Cardiac fibroblast (primary cell): ENCODE measurements at regions not wholly inside any gene's neighbourhood (a gene's known extent, or its start where the extent isn't known, plus 50 kb on each side); places are given as distances from the start of the nearest gene placed in this dataset.

Experiments
- DNase-seq, 2 donors: peaks; one replicate each; pipeline versions ENCODE4 v3.0.0 to v3.0.0-alpha.2; 2010; ENCODE audit warnings: low read depth in 2 of 2
- H3K4me3 ChIP-seq, 2 donors: replicated peaks in 1 of 2; 1 replicate in 1 of 2; 2 replicates in 1 of 2; pipeline ENCODE4 v1.5.1; 2011; ENCODE audit warnings: low read depth in 2 of 2, low read length in 2 of 2, mild to moderate bottlenecking in 2 of 2, moderate library complexity in 1 of 2
- TF ChIP-seq, protein P1 (sequence below): IDR thresholded peaks from one replicate; pipeline ENCODE4 v1.5.1; 2011; ENCODE audit warnings: low read depth, mild to moderate bottlenecking, low read length, inconsistent platforms

DNA sequence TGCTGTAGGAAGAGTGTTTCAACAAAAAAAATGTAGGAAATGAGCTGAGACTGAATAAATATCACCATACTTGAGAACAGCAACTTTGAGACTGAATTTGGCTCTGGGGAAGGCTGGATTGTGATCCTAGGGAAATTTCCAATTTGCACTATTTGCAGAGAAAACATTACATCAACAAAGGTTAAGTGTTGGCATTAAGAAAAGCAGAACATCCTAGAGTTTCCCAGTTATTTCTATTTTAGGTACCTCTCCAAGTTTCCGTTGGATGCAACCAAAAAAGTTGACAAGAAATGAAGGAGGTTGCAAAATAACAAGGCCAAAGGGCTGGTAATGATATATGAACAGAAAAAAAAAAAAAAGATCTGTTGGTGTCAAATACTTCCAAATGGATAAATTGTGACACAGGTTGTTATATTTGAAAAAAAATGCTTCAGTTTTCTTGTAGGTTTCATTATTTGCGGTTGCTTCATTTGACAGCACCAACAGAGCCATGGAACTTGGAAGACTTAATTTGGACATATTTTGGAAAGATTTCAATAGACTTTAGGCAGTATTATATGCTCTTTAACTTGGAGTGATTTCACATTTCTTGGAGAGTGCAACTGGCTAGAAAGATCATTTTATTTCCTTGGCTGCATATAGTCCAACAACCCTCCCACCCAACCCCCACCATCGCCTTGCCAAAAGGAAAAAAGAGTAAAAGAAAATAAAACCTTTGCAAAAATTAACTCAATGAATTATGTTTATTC is 230.8 kb downstream of the ZNF608 start:
- no peak overlapping the region for H3K4me3 ChIP-seq
- peak in 1 of 2 donors; percentile 51 for DNase-seq
- TF ChIP-seq, protein P1, sequence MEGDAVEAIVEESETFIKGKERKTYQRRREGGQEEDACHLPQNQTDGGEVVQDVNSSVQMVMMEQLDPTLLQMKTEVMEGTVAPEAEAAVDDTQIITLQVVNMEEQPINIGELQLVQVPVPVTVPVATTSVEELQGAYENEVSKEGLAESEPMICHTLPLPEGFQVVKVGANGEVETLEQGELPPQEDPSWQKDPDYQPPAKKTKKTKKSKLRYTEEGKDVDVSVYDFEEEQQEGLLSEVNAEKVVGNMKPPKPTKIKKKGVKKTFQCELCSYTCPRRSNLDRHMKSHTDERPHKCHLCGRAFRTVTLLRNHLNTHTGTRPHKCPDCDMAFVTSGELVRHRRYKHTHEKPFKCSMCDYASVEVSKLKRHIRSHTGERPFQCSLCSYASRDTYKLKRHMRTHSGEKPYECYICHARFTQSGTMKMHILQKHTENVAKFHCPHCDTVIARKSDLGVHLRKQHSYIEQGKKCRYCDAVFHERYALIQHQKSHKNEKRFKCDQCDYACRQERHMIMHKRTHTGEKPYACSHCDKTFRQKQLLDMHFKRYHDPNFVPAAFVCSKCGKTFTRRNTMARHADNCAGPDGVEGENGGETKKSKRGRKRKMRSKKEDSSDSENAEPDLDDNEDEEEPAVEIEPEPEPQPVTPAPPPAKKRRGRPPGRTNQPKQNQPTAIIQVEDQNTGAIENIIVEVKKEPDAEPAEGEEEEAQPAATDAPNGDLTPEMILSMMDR: no peak

GRCh38 chr5:124514956-124515355 is 231.5 kb downstream of the ZNF608 start:
- no peak overlapping the region for H3K4me3 ChIP-seq
- TF ChIP-seq, protein P1: no peak
- no peak for DNase-seq

GRCh38 chr5:124512952-124513632 is 233.3 kb downstream of the ZNF608 start:
- no peak overlapping the region for H3K4me3 ChIP-seq
- DNase-seq: peak in 1 of 2 donors; percentile 23
- TF ChIP-seq, protein P1: no peak

DNA sequence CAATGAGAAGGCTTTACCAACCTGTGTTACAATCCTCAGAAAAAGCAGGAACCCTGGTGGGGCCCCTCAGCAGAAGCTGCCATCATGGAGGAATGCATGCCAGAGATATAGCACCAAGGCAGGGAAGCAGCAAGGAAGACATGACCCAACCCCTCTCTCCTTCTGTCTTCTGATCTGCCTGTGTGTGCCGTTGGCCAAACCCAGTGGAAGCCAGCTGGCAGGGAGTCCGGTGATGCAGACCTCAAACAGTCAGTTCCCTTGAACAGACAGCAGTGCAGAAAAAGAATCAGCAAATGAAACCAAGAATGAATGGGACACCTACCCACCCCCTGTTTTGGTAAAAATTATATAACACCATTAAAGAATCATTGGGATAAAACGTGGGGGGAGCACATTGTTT is 234.2 kb downstream of the ZNF608 start:
- no peak overlapping the region for H3K4me3 ChIP-seq
- TF ChIP-seq, protein P1: no peak
- DNase-seq: peak in 1 of 2 donors; percentile 37

- DNase-seq: no peak
- no peak overlapping the region for H3K4me3 ChIP-seq
- TF ChIP-seq, protein P1: no peak
These were observed 234.6 kb downstream of the ZNF608 start for GRCh38 chr5:124511791-124512190.

DNA sequence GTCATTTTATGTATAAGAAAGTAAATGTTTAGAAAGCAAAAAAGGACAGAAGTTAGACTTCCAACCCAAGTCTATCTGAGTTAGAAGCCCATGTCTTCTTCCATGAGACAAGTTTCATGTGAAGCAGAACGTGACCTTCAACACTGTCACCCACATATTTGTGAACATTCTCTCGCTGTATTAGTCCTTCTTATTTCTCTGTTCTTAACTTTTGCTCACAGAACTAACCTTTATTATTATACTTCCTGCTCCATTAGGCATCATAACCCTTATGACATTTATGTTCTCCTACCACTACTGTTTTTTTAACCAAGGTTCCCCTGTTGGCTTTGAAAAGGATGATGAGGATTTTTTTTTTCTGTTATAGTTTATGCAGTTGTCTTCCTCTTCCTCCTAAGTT is 238.8 kb downstream of the ZNF608 start:
- DNase-seq: no peak
- no peak overlapping the region for H3K4me3 ChIP-seq
- TF ChIP-seq, protein P1: no peak
